Neural progenitor cell (in vitro differentiated cells): ENCODE measurements at regions not wholly inside any gene's neighbourhood (a gene's known extent, or its start where the extent isn't known, plus 50 kb on each side); places are given as distances from the start of the nearest gene placed in this dataset.

Experiments
- DNase-seq: peaks from one replicate; pipeline ENCODE4 v3.0.0-alpha.2; 2016; ENCODE audit warnings: low spot score
- H2AFZ ChIP-seq: fragments of 200-600 bp; sonication (generic); replicated peaks from 2 replicates; pipeline ENCODE4 v1.6.1; 2016; ENCODE audit warnings: antibody characterized with exemption
- H3F3A ChIP-seq: fragments of 200-600 bp; sonication (generic); 2 replicates; pipeline ENCODE4 v1.6.1; 2016; ENCODE audit warnings: antibody characterized with exemption, low read depth
- H3K27ac ChIP-seq: fragments of 200-600 bp; sonication (generic); 2 replicates; pipeline ENCODE4 v1.5.1; 2016; ENCODE audit warnings: mild to moderate bottlenecking
- H3K27me3 ChIP-seq: fragments of 200-600 bp; sonication (generic); 2 replicates; pipeline ENCODE4 v1.6.1; 2016; ENCODE audit warnings: mild to moderate bottlenecking, moderate library complexity
- H3K36me3 ChIP-seq: fragments of 200-600 bp; sonication (generic); 2 replicates; pipeline ENCODE4 v1.5.1; 2016
- H3K4me1 ChIP-seq: fragments of 200-600 bp; sonication (generic); 2 replicates; pipeline ENCODE4 v1.6.1; 2016; ENCODE audit warnings: mixed run types
- H3K4me2 ChIP-seq: fragments of 200-600 bp; sonication (generic); 2 replicates; pipeline ENCODE4 v1.6.1; 2016
- H3K4me3 ChIP-seq: fragments of 200-600 bp; sonication (generic); 2 replicates; pipeline ENCODE4 v1.5.1; 2016
- H3K79me2 ChIP-seq: fragments of 200-600 bp; sonication (generic); 2 replicates; pipeline ENCODE4 v1.6.1; 2016; ENCODE audit warnings: low read depth
- H3K9ac ChIP-seq: fragments of 200-600 bp; sonication (generic); 2 replicates; pipeline ENCODE4 v1.6.1; 2016
- H3K9me3 ChIP-seq: fragments of 200-600 bp; sonication (generic); 2 replicates; pipeline ENCODE4 v1.5.1; 2016; ENCODE audit warnings: low read depth
- H4K20me1 ChIP-seq: fragments of 200-600 bp; sonication (generic); 2 replicates; pipeline ENCODE4 v1.6.1; 2016; ENCODE audit warnings: low read depth
- H3K27ac Mint-ChIP-seq: 3 replicates; pipeline ENCODE4 v1.8.0; 2021; ENCODE audit warnings: mixed read lengths
- H3K27me3 Mint-ChIP-seq: 2 replicates; pipeline ENCODE4 v1.8.0; 2022; ENCODE audit warnings: low read depth, mild to moderate bottlenecking, inconsistent platforms, moderate library complexity, mixed read lengths; ENCODE audit not compliant: insufficient read depth
- H3K36me3 Mint-ChIP-seq: 3 replicates; pipeline ENCODE4 v1.8.0; 2021; ENCODE audit warnings: mixed read lengths
- H3K4me1 Mint-ChIP-seq: 3 replicates; pipeline ENCODE4 v1.8.0; 2021; ENCODE audit warnings: mixed read lengths
- H3K4me3 Mint-ChIP-seq: 3 replicates; pipeline ENCODE4 v1.8.0; 2021; ENCODE audit warnings: mild to moderate bottlenecking, moderate library complexity, mixed read lengths
- H3K9me3 Mint-ChIP-seq: 3 replicates; pipeline ENCODE4 v1.8.0; 2020; ENCODE audit warnings: mixed read lengths
- CTCF ChIP-seq: fragments of 200-600 bp; sonication (generic); IDR thresholded peaks from 2 replicates; pipeline ENCODE4 v1.5.1; 2017; ENCODE audit warnings: antibody characterized with exemption, mild to moderate bottlenecking
- EZH2 ChIP-seq: fragments of 200-600 bp; sonication (generic); IDR thresholded peaks from 2 replicates; pipeline ENCODE4 v1.6.1; 2017; ENCODE audit warnings: antibody characterized with exemption, mild to moderate bottlenecking, moderate library complexity
- EZH2phosphoT487 ChIP-seq: fragments of 200-600 bp; sonication (generic); IDR thresholded peaks from 2 replicates; pipeline ENCODE4 v1.6.1; 2017; ENCODE audit warnings: antibody characterized with exemption

GRCh38 chr19:30128211-30128610 is 186.2 kb downstream of the URI1 start:
- TF ChIP-seq EZH2 (no peak), EZH2phosphoT487 (no peak), CTCF (no peak)
- peaks cover 15% of the 10 kb centered on the region for H3F3A ChIP-seq
- Mint-ChIP-seq H3K27me3 (peaks cover 4% of the 10 kb centered on the region), H3K27ac (no peak overlapping the region), H3K36me3 (no peaks in the 10 kb centered on the region), H3K9me3 (no peaks in the 10 kb centered on the region), H3K4me3 (no peak overlapping the region), H3K4me1 (peaks cover 27% of the 10 kb centered on the region)
- H3K4me1 ChIP-seq = peaks cover 20% of the 10 kb centered on the region
- no peaks in the 10 kb centered on the region for H3K36me3 ChIP-seq
- peak overlapping the region; percentile 38 for H2AFZ ChIP-seq
- no peak overlapping the region for H3K9ac ChIP-seq
- no peaks in the 10 kb centered on the region for H4K20me1 ChIP-seq
- H3K4me3 ChIP-seq = no peak overlapping the region
- H3K4me2 ChIP-seq = no peak overlapping the region
- no peaks in the 10 kb centered on the region for H3K27me3 ChIP-seq
- no peak for DNase-seq
- no peaks in the 10 kb centered on the region for H3K9me3 ChIP-seq
- no peaks in the 10 kb centered on the region for H3K79me2 ChIP-seq
- no peak overlapping the region for H3K27ac ChIP-seq

DNA sequence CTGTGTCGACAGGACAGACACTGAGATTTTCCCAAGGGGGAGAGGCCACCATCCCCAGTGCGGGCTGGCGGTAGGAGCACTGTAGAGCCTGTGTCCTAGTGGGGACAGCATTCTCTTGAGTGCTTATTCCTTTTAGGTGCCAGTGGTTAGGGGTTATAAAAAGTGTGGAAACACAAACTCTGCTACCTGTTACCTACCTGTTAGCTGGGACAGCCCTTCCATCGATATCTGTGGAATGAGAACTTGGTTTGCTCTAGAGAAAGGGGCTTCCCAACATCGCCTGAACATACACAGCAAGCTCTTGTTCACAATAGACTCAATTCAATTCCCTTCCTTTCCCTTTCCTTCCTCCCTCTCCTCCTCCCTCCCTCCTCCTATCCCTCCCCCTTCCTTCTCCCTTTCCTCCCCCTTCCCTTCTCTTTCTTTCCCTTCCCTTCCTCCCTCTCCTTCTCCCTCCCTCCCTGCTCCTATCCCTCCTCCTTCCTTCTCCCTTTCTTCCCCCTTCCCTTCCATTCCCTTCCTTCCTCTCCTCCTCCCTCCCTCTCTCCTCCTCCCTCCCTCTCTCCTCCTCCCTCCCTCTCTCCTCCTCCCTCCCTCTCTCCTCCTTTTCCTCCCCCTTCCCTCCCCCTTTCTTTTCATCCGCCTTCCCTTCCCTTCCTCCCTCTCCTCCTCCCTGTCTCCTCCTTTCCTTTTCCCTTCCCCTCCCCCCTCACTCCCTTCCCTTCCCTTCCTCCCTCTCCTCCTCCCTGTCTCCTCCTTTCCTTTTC is 188.5 kb downstream of the URI1 start:
- peaks cover 37% of the 10 kb centered on the region for H3K4me1 Mint-ChIP-seq
- TF ChIP-seq EZH2 = no peak
- no peak for TF ChIP-seq EZH2phosphoT487
- no peak for TF ChIP-seq CTCF
- Histone ChIP-seq H3K4me2 (no peak overlapping the region), H3K9ac (no peak overlapping the region), H3K36me3 (no peaks in the 10 kb centered on the region), H3K27me3 (no peaks in the 10 kb centered on the region), H4K20me1 (no peaks in the 10 kb centered on the region), H3K4me1 (peaks cover 20% of the 10 kb centered on the region), H3K79me2 (no peaks in the 10 kb centered on the region), H3K4me3 (no peak overlapping the region), H3F3A (peaks cover 15% of the 10 kb centered on the region), H3K27ac (no peak overlapping the region), H3K9me3 (no peaks in the 10 kb centered on the region), H2AFZ (no peak overlapping the region)
- H3K36me3 Mint-ChIP-seq = no peaks in the 10 kb centered on the region
- H3K4me3 Mint-ChIP-seq = no peak overlapping the region
- no peak overlapping the region for H3K27ac Mint-ChIP-seq
- H3K9me3 Mint-ChIP-seq = no peaks in the 10 kb centered on the region
- no peak for DNase-seq
- H3K27me3 Mint-ChIP-seq = peaks cover 4% of the 10 kb centered on the region

- H3K9me3 ChIP-seq = no peaks in the 10 kb centered on the region
- H3F3A ChIP-seq = peaks cover 15% of the 10 kb centered on the region
- no peak overlapping the region for H3K9ac ChIP-seq
- H3K4me1 ChIP-seq = peaks cover 20% of the 10 kb centered on the region
- no peaks in the 10 kb centered on the region for H3K36me3 ChIP-seq
- Mint-ChIP-seq H3K27me3 (peaks cover 4% of the 10 kb centered on the region), H3K27ac (no peak overlapping the region), H3K36me3 (no peaks in the 10 kb centered on the region), H3K9me3 (no peaks in the 10 kb centered on the region), H3K4me3 (no peak overlapping the region), H3K4me1 (peaks cover 39% of the 10 kb centered on the region)
- no peak for DNase-seq
- H3K27me3 ChIP-seq = no peaks in the 10 kb centered on the region
- no peak overlapping the region for H3K27ac ChIP-seq
- no peak overlapping the region for H3K4me2 ChIP-seq
- H2AFZ ChIP-seq = no peak overlapping the region
- H3K4me3 ChIP-seq = no peak overlapping the region
- no peaks in the 10 kb centered on the region for H3K79me2 ChIP-seq
- H4K20me1 ChIP-seq = no peaks in the 10 kb centered on the region
- TF ChIP-seq EZH2phosphoT487 (no peak), EZH2 (no peak), CTCF (no peak)
These were observed 189.2 kb downstream of the URI1 start for GRCh38 chr19:30131246-30131645.
